HG02870 (cell line): ENCODE measurements at regions not wholly inside any gene's neighbourhood (a gene's known extent, or its start where the extent isn't known, plus 50 kb on each side); places are given as distances from the start of the nearest gene placed in this dataset.

Experiments
- ATAC-seq: cut with Tn5 transposase; IDR thresholded peaks from one replicate; pipeline ENCODE4 v1.9.1; 2021; ENCODE audit warnings: mild to moderate bottlenecking, moderate library complexity; ENCODE audit not compliant: unreplicated experiment

DNA sequence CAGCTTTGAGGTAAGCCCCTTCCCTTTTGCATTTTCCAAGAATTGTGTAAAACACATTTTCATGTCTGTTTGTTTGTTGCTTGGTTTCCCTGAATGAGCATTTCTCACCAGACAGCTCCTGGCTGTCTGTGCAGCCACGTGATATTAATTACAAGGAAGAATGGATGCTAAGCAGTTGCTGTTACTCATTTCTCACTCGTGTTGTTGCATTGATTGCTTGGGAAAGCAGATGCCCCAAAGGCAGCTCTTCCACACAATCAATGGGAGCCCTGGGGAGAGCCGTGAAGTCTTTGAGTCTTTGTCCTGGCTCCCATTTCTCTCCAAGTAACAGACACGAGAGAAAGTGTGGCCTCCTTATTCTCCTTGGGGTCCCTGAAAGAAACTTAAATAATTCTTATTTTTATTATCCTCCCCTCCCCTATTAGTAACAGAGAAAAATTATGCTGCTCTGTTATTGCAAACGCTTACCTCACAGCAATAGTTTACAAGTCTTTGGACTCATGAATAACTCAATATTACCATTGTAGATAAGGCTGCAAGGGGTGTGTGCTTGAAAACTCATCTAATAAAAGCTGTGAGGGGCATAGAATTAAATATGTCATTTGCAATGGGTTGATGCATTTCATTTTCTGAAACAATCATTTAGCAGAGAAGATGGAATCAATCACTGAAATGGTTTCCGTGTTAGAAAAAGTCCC is 127.7 kb upstream of the CAMK1G start:
- no peak for ATAC-seq

DNA sequence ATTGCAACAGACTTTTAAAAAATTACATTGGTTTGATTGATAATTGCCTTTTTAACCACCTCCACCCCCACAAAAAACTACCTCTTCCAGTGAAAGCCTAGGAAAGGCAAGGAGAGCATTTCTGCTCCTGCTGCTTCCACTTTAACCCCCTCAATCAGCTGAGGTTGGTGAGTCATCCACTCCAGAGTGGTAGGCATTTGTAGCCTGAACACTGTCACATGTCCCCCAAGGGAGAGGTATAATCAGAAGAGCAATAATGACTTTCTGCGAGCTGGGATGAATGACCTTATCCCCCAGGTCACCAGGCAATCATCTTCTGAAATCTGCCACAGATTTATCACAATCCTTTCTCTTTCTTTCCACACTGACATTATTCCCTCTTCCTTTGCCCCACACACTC is 126.6 kb upstream of the CAMK1G start:
- no peak for ATAC-seq

DNA sequence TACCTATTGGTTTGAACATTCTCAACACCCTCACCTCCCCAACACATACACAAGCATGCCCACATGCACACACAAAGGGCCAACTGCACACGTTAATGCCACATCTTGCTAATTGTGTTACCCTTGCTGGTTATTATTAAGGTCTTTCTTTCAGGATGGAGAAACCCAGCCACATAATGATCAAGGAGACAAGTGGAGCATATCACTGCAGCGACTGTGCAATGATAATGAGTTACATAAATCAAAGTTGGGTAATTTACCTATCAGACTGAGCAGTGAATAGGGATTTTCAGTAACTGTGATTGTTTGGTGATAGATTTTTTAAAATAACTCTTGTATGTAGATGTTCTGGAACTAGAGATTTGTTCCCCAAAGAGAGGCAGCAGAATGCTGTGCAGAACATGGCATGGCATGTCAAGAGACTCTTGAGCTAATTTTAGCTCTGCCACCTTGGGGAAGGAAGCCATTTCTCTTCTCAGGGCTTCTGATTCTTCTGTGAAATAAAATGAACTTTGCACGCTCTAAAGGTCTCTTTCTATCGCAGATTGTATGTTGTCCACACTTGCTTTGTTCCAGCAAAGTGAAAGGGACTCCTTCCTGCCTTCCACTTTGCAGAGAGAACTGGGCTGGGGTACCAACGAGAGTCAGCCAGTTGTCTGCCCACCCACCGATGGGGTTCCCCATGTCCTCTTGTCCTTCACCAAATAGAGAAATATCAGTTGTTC is 126.0 kb upstream of the CAMK1G start:
- no peak for ATAC-seq

DNA sequence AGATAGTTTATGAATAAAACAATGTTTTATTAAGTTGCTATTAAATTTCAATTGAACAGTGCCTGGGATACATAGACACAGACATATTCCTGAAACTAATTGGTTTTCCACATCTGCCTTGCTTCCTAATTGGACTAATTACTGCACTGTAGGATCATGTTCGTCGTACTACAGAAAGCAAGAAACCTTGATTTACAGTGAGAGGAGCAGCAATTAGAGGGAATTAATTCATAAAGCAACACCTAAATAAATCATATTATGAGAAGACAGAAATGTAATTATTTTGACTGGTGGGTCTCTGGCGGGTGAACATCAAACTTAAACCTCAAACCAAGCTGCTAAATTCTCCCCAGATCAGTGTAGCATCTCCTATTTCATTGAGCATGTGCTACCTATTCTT is 124.6 kb upstream of the CAMK1G start:
- ATAC-seq: no peak

DNA sequence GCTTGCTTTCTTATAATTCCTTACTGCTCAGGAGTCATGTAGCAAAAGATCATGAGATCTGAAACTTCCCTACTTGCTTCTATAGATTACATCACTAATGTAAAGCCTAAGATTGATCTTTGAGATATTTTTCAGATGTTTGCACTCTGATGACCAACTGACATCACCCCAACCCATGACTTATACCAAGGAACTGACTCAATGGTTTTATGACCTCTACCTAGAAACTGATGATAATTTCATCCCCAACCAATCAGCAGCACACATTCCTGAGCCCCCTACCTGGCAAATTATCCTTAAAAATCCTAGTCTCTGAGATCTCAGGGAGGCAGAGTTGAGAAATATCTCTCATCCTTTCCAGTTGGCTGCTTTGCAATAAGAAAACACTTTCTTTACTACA is 122.3 kb upstream of the CAMK1G start:
- ATAC-seq: no peak

DNA sequence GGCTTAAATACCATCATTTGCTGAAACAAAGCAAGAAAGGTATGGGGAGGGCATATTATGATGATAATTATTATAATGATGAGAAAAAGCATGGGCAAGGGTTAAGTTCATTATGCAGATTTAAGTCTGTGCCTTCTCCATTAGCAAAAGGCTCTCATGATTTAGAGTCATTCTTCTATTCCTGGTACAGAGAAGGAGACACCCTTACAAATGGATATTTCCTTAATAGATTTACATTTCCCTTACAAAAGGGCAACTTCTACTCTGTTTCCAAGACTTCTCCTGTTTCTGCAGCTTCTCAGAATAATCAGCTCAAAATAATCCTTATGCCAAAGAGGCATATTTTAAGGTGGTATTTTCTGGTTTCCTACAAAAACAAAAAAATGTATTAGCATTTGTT is 121.1 kb upstream of the CAMK1G start:
- ATAC-seq: no peak

DNA sequence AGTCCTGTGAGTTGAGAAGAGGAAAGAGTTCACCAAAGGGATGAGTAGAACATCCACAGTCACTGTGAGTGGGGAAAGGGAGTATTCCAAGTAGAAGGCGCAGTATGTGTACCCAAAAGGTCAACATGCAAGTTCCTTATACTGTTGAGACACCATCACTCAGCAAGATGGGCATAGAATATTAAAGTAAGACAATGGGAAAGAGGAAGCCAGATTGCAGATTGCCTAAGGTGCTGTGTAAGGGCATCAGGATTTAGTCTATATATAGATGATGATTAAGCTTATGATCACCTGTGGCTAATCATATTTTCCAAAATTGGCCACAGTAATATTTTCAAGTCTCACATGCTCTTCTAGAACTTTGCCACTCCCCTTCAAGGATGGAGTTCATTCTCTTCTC is 120.1 kb upstream of the CAMK1G start:
- ATAC-seq: no peak

DNA sequence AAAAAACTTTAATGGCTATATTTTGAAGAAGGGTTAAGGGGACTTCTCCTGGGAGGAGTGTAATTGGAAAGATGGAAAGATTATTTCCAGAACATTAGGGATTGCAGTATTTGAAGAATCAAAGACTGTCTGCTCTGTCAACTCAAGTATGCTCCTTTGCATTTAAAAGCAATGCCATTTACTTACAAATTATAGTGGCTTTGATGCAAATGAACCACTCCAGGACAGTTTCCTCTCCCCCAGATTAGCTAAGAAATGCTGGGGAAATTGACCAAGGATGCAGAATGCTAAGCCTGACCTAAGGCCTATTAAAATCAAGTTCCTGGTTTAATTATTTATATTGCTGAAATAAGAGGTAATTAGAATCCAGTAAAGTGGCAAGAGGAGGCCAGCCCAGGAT is 110.5 kb upstream of the CAMK1G start:
- ATAC-seq: no peak

DNA sequence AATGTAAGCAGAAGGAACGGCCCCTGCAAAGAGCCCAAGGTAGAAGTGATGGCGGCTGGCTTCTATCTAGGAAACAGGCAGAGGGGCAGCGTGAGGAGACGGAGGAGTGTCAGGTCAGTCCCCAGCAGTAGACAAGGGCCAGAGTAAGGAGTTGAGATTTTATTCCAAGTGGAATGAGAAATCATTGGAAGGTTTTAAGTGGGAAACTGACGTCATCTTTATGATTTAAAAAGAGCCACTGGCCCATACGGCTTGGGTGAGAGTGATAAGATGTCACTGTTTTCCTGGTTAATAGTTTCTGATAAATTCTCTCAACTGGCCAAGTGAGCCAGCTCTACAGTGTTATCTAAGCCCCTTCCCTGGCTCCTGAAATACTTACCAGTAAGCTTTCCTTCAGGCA is 103.2 kb upstream of the CAMK1G start:
- ATAC-seq: no peak

DNA sequence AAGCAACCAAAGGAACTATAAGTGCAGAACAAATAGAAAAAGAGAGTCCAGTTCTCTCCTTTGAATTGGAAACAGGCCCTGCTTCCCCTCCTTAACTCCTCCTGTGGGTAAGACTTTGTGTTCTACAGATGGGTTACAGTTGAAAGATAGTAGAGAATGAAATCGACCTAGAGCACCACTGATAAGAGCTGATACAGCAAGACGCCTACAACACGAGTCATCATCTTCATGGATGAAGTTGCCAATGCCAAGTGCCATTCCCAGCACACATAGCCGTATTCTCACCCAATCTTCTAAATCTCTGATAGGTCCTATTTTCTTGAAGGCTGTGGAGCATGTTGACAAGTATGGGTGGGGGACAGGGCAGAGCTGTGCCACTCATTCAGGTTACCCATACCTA is 99.8 kb upstream of the CAMK1G start:
- ATAC-seq: no peak

DNA sequence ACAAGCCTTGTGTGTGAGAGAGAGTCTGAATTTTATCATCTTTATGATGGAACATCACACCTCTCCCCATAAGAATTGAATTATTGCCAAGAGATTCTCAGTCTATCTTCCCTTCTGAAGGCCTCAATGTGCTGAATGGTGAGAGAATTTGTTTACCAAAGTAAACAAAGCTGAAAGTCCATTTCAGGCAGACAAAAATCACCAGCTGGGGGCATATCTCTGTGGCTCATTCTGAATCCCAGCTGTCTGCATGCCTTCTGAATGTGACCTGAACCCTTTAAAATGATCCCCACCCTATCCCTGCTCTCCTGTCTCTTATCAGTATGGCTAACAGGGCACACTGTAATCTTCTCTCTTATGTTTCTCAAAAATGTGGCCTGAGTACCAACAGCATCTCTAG is 99.1 kb upstream of the CAMK1G start:
- ATAC-seq: no peak

DNA sequence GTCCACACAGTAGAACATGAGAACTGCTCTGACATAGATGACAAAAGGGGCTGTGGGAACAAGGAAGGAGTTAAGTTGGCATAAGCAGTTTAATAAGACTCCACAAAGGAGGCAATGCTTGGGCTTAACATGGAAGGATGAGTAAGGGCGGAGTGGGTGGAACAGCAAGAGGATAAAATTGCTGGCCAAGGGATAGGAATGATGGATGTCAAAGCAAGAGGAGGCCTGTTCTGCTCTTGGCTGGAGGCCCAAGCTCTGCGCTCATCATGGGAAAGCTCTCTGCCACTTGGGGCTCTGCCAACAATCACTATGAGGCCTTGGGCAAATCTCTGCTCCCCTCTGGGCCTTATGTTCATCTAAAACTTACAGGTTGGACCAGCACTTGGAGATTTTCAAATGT is 98.3 kb upstream of the CAMK1G start:
- ATAC-seq: no peak

DNA sequence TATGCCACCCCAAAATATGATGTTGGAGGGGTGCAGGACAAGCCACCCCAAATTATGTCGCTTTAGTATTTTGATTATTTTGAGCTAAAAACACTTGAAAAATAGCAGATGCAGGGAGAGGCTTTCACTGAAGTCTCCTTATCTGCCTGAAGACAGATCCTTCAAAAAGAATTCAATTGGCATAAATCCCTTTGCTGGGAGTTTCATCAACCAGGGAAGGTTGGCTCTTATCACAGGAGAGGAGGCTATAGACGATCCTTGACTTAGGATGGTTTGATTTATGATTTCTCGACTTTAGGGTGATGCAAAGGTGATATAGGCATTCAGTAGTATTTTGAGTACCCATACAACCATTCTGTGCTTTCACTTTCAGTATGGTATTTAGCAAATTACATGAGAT is 97.8 kb upstream of the CAMK1G start:
- no peak for ATAC-seq

DNA sequence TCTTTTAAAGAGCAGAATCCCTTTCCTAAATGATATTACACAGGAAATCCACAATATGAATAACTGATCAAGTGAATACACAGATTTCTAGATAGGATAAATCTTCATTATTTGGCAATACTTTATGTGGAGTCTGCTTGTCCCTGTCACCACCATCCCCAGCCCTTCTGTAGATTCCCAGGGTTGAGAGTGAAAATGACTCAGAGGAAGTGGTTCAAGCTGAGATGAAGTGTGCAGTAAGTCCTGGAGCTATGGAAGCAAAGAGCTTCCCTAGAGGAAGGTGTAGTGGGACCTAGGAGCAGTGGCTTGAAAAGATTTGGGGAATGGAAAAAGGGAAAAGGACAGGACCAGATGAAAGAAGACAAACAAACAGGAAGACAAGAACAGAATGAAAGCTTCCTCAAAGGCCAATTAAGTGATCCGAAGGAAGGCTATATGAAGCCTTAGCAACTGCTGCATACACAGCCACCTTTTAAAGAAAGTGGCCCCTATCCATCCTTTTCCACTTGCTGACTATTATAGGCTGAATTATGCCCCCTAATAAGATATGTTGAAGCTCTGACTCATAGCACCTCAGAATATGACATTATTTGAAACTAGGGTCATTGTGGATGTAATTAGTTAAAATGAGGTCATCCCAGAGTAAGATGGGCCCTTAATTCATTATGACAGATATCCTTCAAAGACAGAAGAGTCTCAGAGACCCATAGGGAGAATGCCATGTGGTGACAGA is 96.5 kb upstream of the CAMK1G start:
- ATAC-seq: no peak

DNA sequence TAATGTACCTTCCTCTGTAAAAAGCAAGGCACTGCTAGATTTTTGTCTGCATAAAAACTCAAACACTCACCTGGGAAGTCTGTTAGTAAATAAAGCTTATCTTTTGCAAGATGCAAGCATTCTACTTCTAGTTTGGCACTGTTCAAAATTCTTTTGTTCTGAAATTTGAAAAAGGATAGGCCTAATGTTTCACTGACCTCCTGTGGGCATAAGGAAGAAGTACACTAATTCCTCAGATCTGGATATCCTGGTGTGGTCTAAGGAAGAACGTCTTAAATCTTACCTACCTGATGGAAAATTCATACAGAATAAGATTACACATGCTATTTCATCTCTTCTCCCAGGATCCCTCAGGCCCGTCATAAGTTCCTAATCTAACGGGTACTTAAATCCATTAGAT is 93.5 kb upstream of the CAMK1G start:
- no peak for ATAC-seq

DNA sequence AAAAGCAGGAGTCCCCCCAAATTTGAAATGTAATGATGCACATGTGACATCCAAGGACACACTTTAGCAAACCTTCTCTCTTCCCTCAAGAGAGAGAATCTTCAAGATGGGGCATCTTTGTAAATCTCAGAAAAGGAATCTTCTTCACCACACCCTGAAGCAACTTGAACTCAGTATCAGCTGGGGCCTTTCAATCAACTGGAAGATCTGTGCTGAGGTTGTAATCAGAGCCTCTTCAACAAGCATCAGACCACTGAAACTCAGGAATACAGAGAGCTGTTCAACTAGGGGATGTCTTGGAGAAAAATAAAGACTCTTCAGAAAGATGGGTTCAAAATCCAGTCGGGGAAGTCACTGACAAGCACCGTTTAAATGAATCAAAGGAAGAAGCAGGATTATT is 92.5 kb upstream of the CAMK1G start:
- no peak for ATAC-seq

DNA sequence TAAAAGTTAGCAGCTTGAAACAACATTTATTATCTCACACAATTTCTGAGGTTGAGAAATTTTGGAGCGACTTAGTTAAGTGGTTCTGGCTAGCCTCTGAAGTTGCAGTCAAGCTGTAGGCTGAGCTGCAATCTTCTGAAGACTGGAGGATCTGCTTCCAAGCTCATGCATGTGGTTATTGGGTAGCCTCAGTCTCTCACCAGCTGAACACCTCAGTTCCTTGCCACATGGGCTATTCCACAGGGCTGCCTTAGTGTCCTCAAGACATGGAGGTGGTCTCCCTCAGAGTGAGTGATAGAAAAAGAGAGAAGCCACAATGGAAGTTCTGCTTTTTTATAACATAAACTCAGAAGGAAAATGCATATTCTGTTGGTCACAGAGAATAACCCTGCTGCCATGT is 92.0 kb upstream of the CAMK1G start:
- no peak for ATAC-seq

DNA sequence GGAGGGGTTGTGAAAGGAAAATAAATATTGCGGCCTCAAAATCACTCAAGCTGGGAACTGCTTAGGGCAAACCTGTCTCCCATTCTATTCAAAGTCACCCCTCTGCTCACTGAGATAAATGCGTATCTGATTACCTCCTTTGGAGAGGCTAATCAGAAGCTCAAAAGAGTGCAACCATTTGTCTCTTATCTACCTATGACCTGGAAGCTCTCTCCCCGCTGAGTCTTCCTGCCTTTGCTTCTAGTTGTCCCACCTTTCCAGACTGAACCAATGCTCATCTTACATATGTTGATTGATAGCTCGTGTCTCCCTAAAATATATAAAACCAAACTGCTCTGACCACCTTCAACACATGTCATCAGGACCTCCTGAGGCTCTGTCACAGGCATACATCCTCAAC is 91.6 kb upstream of the CAMK1G start:
- no peak for ATAC-seq

DNA sequence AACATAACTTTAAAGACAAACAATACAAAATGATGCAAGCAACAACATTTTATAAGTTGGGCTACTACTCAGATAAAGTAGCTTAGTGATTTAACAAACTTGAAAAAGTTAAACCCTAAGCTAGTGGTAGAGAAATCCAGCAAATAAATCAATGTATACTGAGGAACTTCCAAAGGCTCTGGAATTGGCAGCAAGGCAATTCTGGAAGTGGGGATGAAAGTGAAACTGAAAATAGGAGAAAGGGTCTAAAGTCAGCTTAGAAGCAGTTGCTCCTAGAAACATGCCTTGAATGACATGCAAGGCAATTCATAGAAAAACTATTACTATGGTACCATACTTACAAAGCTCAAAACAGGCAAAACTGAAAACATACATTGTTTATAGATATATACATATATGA is 90.0 kb upstream of the CAMK1G start:
- ATAC-seq: no peak

DNA sequence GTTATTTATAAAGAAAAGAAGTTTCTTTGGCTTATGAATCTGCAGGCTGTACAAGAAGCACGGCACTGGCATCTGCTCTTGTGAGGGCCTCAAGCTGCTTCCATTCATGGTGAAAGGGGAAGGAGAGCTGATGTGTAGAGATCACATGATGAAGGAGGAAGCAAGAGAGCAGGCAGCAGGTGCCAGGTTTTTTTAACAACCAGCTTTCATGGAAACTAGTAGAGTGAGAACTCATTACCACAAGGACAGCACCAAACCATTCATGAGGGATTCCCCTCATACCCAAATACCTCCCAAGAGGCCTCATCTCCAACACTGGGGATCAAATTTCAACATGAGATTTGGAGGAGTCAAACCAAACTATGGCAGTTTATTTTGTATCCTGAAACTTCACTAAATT is 85.8 kb upstream of the CAMK1G start:
- no peak for ATAC-seq

DNA sequence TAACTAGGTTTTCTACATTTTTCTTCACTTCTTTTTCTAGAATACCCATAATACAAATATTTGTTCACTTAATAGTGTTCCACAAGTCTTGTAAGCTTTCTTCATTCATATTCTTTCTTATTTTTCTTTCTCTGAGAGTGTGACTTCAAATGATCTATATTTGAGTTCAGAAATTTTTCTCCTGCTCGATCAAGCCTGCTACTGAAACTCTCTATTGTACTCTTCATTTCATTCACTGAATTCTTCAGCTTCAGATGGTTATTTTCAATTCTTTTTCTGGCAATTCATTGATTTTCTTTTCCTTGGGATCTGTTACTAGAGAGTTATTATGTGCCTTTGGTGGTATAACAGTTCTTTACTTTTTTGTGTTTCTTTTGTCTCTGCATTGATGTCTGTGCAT is 82.5 kb upstream of the CAMK1G start:
- ATAC-seq: no peak

DNA sequence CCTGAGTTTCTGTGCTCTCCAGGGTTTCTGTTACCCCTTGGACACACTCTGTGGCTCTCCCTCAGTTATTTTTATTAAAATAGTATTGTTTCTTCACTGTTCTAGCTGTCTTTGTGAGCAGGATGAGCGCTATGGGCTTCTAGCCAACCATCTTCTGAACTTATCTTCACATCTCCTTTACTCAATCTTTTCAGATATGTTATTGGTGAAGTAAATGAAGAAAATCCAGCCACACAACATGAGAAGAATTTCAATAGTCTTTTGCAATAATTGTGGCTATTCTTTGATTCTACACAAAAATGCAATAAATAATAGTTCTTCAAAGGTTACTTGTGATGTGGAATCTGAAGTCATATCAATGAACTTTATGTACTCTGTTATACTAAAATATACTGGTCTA is 80.3 kb upstream of the CAMK1G start:
- no peak for ATAC-seq
